Trophoblast cell (in vitro differentiated cells and primary cell): ENCODE measurements at regions not wholly inside any gene's neighbourhood (a gene's known extent, or its start where the extent isn't known, plus 50 kb on each side); places are given as distances from the start of the nearest gene placed in this dataset.
A peak's percentile ranks its signal among the peaks of the same experiment; 100 is the strongest.

Experiments
- DNase-seq, 2 donors: peaks; one replicate each; pipeline ENCODE4 v3.0.0-alpha.2; 2016
- H2AFZ ChIP-seq: 2 replicates; pipeline ENCODE4 v1.6.1; 2013; ENCODE audit warnings: low read length, moderate library complexity, mild to moderate bottlenecking; ENCODE audit not compliant: insufficient read depth, poor library complexity
- H2AK5ac ChIP-seq: 2 replicates; pipeline ENCODE4 v1.6.1; 2013; ENCODE audit warnings: mild to moderate bottlenecking, low read length
- H2BK120ac ChIP-seq: 2 replicates; pipeline ENCODE4 v1.6.1; 2013; ENCODE audit warnings: low read length, mild to moderate bottlenecking, moderate library complexity; ENCODE audit not compliant: insufficient read depth, poor library complexity
- H2BK12ac ChIP-seq: 2 replicates; pipeline ENCODE4 v1.6.1; 2013; ENCODE audit warnings: mild to moderate bottlenecking, low read length, moderate library complexity
- H2BK5ac ChIP-seq: 2 replicates; pipeline ENCODE4 v1.6.1; 2013; ENCODE audit warnings: low read length, low read depth, moderate library complexity, mild to moderate bottlenecking; ENCODE audit not compliant: poor library complexity
- H3K14ac ChIP-seq: 2 replicates; pipeline ENCODE4 v1.6.1; 2013; ENCODE audit warnings: mild to moderate bottlenecking, low read length
- H3K18ac ChIP-seq: 2 replicates; pipeline ENCODE4 v1.6.1; 2013; ENCODE audit warnings: mild to moderate bottlenecking, low read length
- H3K23ac ChIP-seq: 2 replicates; pipeline ENCODE4 v1.6.1; 2013; ENCODE audit warnings: low read length
- H3K27ac ChIP-seq: 2 replicates; pipeline ENCODE4 v1.5.1; 2013; ENCODE audit warnings: low read depth, mild to moderate bottlenecking, inconsistent platforms, low read length, moderate library complexity
- H3K27me3 ChIP-seq: 2 replicates; pipeline ENCODE4 v1.6.1; 2013; ENCODE audit warnings: inconsistent platforms, mild to moderate bottlenecking, low read length, moderate library complexity; ENCODE audit not compliant: insufficient read depth
- H3K36me3 ChIP-seq, 2 experiments: 1 replicate in 1 of 2; 2 replicates in 1 of 2; pipeline ENCODE4 v1.6.1; 2013; ENCODE audit warnings: low read length in 2 of 2, mild to moderate bottlenecking in 2 of 2, moderate library complexity in 1 of 2; ENCODE audit not compliant: insufficient read depth in 2 of 2, control insufficient read depth in 1 of 2
- H3K4ac ChIP-seq: 2 replicates; pipeline ENCODE4 v1.6.1; 2013; ENCODE audit warnings: low read depth, mild to moderate bottlenecking, low read length, moderate library complexity
- H3K4me1 ChIP-seq, 2 experiments: 1 replicate in 1 of 2; 2 replicates in 1 of 2; pipeline ENCODE4 v1.6.1; 2013; ENCODE audit warnings: low read length in 2 of 2, mild to moderate bottlenecking in 2 of 2, moderate library complexity in 1 of 2; ENCODE audit not compliant: insufficient read depth in 2 of 2, control insufficient read depth in 1 of 2
- H3K4me2 ChIP-seq: 2 replicates; pipeline ENCODE4 v1.6.1; 2013; ENCODE audit warnings: inconsistent platforms, mild to moderate bottlenecking, low read length, moderate library complexity
- H3K4me3 ChIP-seq: 2 replicates; pipeline ENCODE4 v1.5.1; 2013; ENCODE audit warnings: mild to moderate bottlenecking, low read depth, low read length, inconsistent platforms
- H3K79me1 ChIP-seq: one replicate; pipeline ENCODE4 v1.6.1; 2013; ENCODE audit warnings: low read length
- H3K79me2 ChIP-seq: 2 replicates; pipeline ENCODE4 v1.6.1; 2013; ENCODE audit warnings: low read length, mild to moderate bottlenecking; ENCODE audit not compliant: control insufficient read depth, insufficient read depth, poor library complexity
- H3K9ac ChIP-seq: 2 replicates; pipeline ENCODE4 v1.6.1; 2013; ENCODE audit warnings: mild to moderate bottlenecking, low read length
- H3K9me3 ChIP-seq: 2 replicates; pipeline ENCODE4 v1.6.1; 2013; ENCODE audit warnings: low read depth, mild to moderate bottlenecking, control low read depth, inconsistent platforms, low read length; ENCODE audit not compliant: insufficient read depth
- H4K12ac ChIP-seq: 2 replicates; pipeline ENCODE4 v1.6.1; 2013; ENCODE audit warnings: low read depth, mild to moderate bottlenecking, low read length, moderate library complexity
- H4K8ac ChIP-seq: 2 replicates; pipeline ENCODE4 v1.6.1; 2013; ENCODE audit warnings: low read depth, mild to moderate bottlenecking, low read length, moderate library complexity
- H4K91ac ChIP-seq: one replicate; pipeline ENCODE4 v1.6.1; 2013; ENCODE audit warnings: low read depth, mild to moderate bottlenecking, low read length, moderate library complexity
- WGBS: extraction: QIAGEN DNeasy Blood & Tissue Kit; methylation state at CpG from one replicate; pipeline ENCODE4 v1.1.7; 2013; ENCODE audit warnings: missing lambda C conversion rate; ENCODE audit not compliant: insufficient read length, insufficient coverage; ENCODE audit errors: extremely low coverage; 5-methylcytosine and 5-hydroxymethylcytosine counted together

DNA sequence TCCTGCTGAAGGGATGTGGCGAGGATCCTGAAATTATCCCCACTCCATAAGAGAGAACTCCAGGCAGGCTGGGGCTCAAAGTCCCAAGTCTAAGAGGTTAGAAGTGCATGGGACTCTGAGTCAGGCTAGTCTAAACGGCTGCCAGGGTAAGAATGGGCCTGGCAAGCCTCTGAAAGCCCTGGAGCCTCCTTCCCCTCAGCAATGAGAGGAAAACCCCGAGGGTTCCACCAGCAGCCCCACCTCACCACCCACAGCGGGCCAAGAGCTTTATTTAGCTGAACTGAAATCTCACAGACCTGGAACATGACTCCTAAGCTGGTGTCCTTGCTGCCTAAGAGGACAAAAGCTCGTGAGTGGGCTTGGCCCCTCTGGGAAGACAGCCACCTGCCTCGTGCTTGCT is 135.5 kb downstream of the SEC61B start:
- no peak overlapping the region for H2AK5ac ChIP-seq
- no peaks in the 10 kb centered on the region for H3K79me2 ChIP-seq
- H3K27me3 ChIP-seq: no peaks in the 10 kb centered on the region
- no CpG with 5 or more reads among the region's 6 CpGs for WGBS
- no peak overlapping the region for H3K23ac ChIP-seq
- no peak overlapping the region for H4K12ac ChIP-seq
- no peak overlapping the region for H3K4me3 ChIP-seq
- no peak overlapping the region for H3K14ac ChIP-seq
- H2AFZ ChIP-seq: no peak overlapping the region
- no peaks in the 10 kb centered on the region for H3K36me3 ChIP-seq
- H3K4me1 ChIP-seq: no peaks in the 10 kb centered on the region
- H3K9me3 ChIP-seq: no peaks in the 10 kb centered on the region
- no peak overlapping the region for H3K4ac ChIP-seq
- H2BK12ac ChIP-seq: no peak overlapping the region
- no peak overlapping the region for H2BK120ac ChIP-seq
- no peaks in the 10 kb centered on the region for H3K79me1 ChIP-seq
- H2BK5ac ChIP-seq: no peak overlapping the region
- no peak overlapping the region for H3K9ac ChIP-seq
- no peak overlapping the region for H3K18ac ChIP-seq
- H4K91ac ChIP-seq: no peak overlapping the region
- H3K4me2 ChIP-seq: no peak overlapping the region
- no peak overlapping the region for H3K27ac ChIP-seq
- no peak overlapping the region for H4K8ac ChIP-seq
- peak in 1 of 2 donors; percentile 16 for DNase-seq

DNA sequence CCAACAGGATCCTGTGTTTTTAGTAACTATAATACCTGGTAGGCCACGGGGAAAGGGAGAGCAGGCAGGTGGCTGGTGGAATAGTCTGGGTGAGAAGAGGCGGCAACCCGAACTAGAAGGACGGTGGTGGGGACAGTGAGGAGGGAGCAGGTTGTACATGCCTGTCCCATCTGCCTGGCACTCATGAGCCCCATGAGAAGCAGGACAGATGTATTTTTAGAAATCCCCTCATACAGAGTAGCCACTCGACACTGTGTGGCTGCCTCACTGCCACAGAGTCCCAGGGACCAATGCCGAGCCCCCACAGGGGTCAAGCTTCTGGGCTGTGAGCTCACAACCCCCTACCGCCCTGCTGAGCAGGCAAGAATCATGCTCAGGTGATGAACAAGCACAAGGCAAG is 136.6 kb downstream of the SEC61B start:
- H3K4me3 ChIP-seq: no peak overlapping the region
- no peaks in the 10 kb centered on the region for H3K4me1 ChIP-seq
- H3K79me1 ChIP-seq: no peaks in the 10 kb centered on the region
- no peak overlapping the region for H2BK12ac ChIP-seq
- H2AK5ac ChIP-seq: no peak overlapping the region
- no peak overlapping the region for H4K8ac ChIP-seq
- no peaks in the 10 kb centered on the region for H3K9me3 ChIP-seq
- no peak overlapping the region for H4K91ac ChIP-seq
- no peak overlapping the region for H3K4ac ChIP-seq
- no peak overlapping the region for H2AFZ ChIP-seq
- no peak overlapping the region for H3K4me2 ChIP-seq
- H3K18ac ChIP-seq: no peak overlapping the region
- no peaks in the 10 kb centered on the region for H3K36me3 ChIP-seq
- H3K27me3 ChIP-seq: no peaks in the 10 kb centered on the region
- H2BK5ac ChIP-seq: no peak overlapping the region
- no peaks in the 10 kb centered on the region for H3K79me2 ChIP-seq
- no peak for DNase-seq
- no peak overlapping the region for H3K9ac ChIP-seq
- no peak overlapping the region for H3K23ac ChIP-seq
- H3K14ac ChIP-seq: no peak overlapping the region
- no peak overlapping the region for H2BK120ac ChIP-seq
- no peak overlapping the region for H3K27ac ChIP-seq
- H4K12ac ChIP-seq: no peak overlapping the region
- WGBS: no CpG with 5 or more reads among the region's 7 CpGs

DNA sequence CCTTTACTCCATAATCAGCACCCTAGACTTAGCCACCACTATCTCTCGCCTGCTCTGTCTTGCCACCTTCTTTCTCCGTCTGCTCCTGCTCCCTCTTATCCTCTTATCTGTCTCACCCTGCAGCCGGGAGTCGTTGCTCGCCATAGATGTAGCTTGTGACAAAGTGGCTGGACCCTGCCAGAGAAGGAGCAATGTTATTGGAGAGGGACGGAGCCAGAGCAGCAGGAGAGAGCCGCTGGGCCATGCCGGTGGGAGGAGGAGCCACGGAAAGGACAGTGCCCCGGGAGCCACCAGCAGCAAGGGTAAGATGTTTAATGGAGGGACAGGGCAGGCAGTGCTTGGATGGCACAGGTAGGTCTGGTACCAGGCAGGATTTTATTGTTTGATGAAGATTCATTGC is 137.3 kb downstream of the SEC61B start:
- Histone ChIP-seq H2AK5ac (no peak overlapping the region), H3K27me3 (no peaks in the 10 kb centered on the region), H2AFZ (no peak overlapping the region), H3K27ac (no peak overlapping the region), H2BK5ac (no peak overlapping the region), H3K4me2 (no peak overlapping the region), H3K79me2 (no peaks in the 10 kb centered on the region), H3K9ac (no peak overlapping the region), H3K23ac (no peak overlapping the region), H4K91ac (no peak overlapping the region), H2BK120ac (no peak overlapping the region), H3K79me1 (no peaks in the 10 kb centered on the region), H4K12ac (no peak overlapping the region), H3K36me3 (no peaks in the 10 kb centered on the region), H3K4me3 (no peak overlapping the region), H3K18ac (no peak overlapping the region), H3K9me3 (no peaks in the 10 kb centered on the region), H3K14ac (no peak overlapping the region), H4K8ac (no peak overlapping the region), H3K4ac (no peak overlapping the region), H2BK12ac (no peak overlapping the region), H3K4me1 (no peaks in the 10 kb centered on the region)
- no peak for DNase-seq
- no CpG with 5 or more reads among the region's 10 CpGs for WGBS

DNA sequence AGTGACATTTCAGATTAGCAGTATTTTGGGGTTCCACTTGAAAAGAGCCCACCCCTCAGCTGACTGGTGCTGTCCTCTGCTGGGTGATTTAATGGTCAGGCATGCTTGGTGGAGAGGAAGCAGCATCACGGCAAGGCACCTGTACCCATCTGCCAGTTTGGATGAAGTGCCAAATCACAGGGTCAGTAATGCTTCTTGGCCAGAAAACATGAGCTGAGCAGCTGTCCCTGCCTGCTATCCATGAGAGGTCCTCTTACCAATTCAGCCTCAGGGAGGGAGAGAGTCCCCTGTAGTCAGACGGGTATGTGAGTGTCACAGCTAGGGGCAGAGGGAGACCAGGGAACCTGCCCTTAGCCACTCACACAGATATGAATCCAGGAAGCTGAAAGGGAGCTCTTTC is 137.9 kb downstream of the SEC61B start:
- no peak overlapping the region for H3K4me3 ChIP-seq
- no peak overlapping the region for H3K4ac ChIP-seq
- no peak overlapping the region for H2AFZ ChIP-seq
- H3K4me1 ChIP-seq: no peaks in the 10 kb centered on the region
- no peaks in the 10 kb centered on the region for H3K79me1 ChIP-seq
- no peak overlapping the region for H2BK120ac ChIP-seq
- no peaks in the 10 kb centered on the region for H3K36me3 ChIP-seq
- H3K9ac ChIP-seq: no peak overlapping the region
- no peaks in the 10 kb centered on the region for H3K9me3 ChIP-seq
- H3K27me3 ChIP-seq: no peaks in the 10 kb centered on the region
- no peak overlapping the region for H3K18ac ChIP-seq
- H4K12ac ChIP-seq: no peak overlapping the region
- H3K23ac ChIP-seq: no peak overlapping the region
- no peak overlapping the region for H2BK5ac ChIP-seq
- H2BK12ac ChIP-seq: no peak overlapping the region
- WGBS: no CpG with 5 or more reads among the region's 2 CpGs
- no peak overlapping the region for H4K8ac ChIP-seq
- H3K27ac ChIP-seq: no peak overlapping the region
- no peak overlapping the region for H4K91ac ChIP-seq
- no peak overlapping the region for H3K14ac ChIP-seq
- no peaks in the 10 kb centered on the region for H3K79me2 ChIP-seq
- no peak for DNase-seq
- H3K4me2 ChIP-seq: no peak overlapping the region
- no peak overlapping the region for H2AK5ac ChIP-seq
